GM12878 (cell line): ENCODE measurements at regions not wholly inside any gene's neighbourhood (a gene's known extent, or its start where the extent isn't known, plus 50 kb on each side); places are given as distances from the start of the nearest gene placed in this dataset.

Experiments
- ATAC-seq: fragments of 200-7000 bp; cut with Tn5 transposase; 3 replicates; pipeline ENCODE4 v1.9.1; 2020; ENCODE audit warnings: mild to moderate bottlenecking, moderate library complexity
- BruUV-seq: library from RNA; stranded (reverse); fragments of 400-500 nt; replicated peaks from 2 replicates; lab custom pipeline; 2021; lab: Mats Ljungman, UMichigan
- CTCF ChIA-PET: fragments of 300-600 bp; sonication (Branson Sonifier 250); formaldehyde crosslinking; extraction: SDS; loops from one replicate; lab custom pipeline; 2021; ENCODE audit warnings: inconsistent platforms; lab: Yijun Ruan, JAX
- POLR2A ChIA-PET: fragments of 350-600 bp; formaldehyde crosslinking; extraction: SDS; loops from one replicate; lab custom pipeline; 2021; ENCODE audit warnings: inconsistent platforms; lab: Charles Lee
- RAD21 ChIA-PET: fragments of 300-600 bp; sonication (Branson Sonifier 250); formaldehyde crosslinking; loops from one replicate; lab custom pipeline; 2023; ENCODE audit warnings: antibody characterized with exemption; ENCODE audit not compliant: unreplicated experiment; lab: Charles Lee
- SMC1A ChIA-PET: fragments of 300-600 bp; sonication (Branson Sonifier 250); formaldehyde crosslinking; loops from one replicate; lab custom pipeline; 2023; ENCODE audit not compliant: unreplicated experiment, uncharacterized antibody; lab: Charles Lee
- DNase-seq: peaks from one replicate; pipeline ENCODE4 v3.0.0-alpha.2; 2011; ENCODE audit warnings: low read depth, low spot score
- FAIRE-seq: peaks from 3 replicates; lab custom pipeline; 2011; peaks lifted over from hg19 to GRCh38; lab: Jason Lieb, UNC
- H2AFZ ChIP-seq: 2 replicates; pipeline ENCODE4 v1.6.0; 2011; ENCODE audit warnings: low read depth, low read length, control low read depth; ENCODE audit not compliant: control insufficient read depth
- H3K27ac ChIP-seq: 2 replicates; pipeline ENCODE4 v1.5.1; 2011; ENCODE audit warnings: control low read depth; ENCODE audit not compliant: control insufficient read depth, insufficient read depth
- H3K27me3 ChIP-seq, 2 experiments: replicated peaks in 1 of 2; 2 replicates each; pipeline versions ENCODE4 v1.6.0 to v1.6.1; 2011; ENCODE audit warnings: low read length in 1 of 2; ENCODE audit not compliant: control insufficient read depth in 2 of 2, insufficient read depth in 2 of 2
- H3K36me3 ChIP-seq, 2 experiments: 2 replicates each; pipeline ENCODE4 v1.5.1; 2011; ENCODE audit warnings: low read length in 1 of 2; ENCODE audit not compliant: control insufficient read depth in 2 of 2, insufficient read depth in 2 of 2
- H3K4me1 ChIP-seq: 2 replicates; pipeline ENCODE4 v1.6.1; 2011; ENCODE audit warnings: mild to moderate bottlenecking, low read length, moderate library complexity, mixed read lengths; ENCODE audit not compliant: control insufficient read depth, insufficient read depth
- H3K4me2 ChIP-seq: 2 replicates; pipeline ENCODE4 v1.6.0; 2011; ENCODE audit warnings: control low read depth; ENCODE audit not compliant: control insufficient read depth, insufficient read depth
- H3K4me3 ChIP-seq: fragments of 200-600 bp; sonication (generic); 2 replicates; pipeline ENCODE4 v1.5.1; 2016
- H3K79me2 ChIP-seq: 2 replicates; pipeline ENCODE4 v1.6.0; 2011; ENCODE audit warnings: low read length; ENCODE audit not compliant: control insufficient read depth, insufficient read depth
- H3K9ac ChIP-seq: 2 replicates; pipeline ENCODE4 v1.8.0; 2011; ENCODE audit warnings: low read length, control low read depth, mixed read lengths; ENCODE audit not compliant: control insufficient read depth, insufficient read depth
- H3K9me3 ChIP-seq: replicated peaks from 3 replicates; pipeline ENCODE4 v1.5.1; 2011; ENCODE audit warnings: mild to moderate bottlenecking, low read length; ENCODE audit not compliant: control insufficient read depth, insufficient read depth
- H4K20me1 ChIP-seq: 2 replicates; pipeline ENCODE4 v1.6.0; 2011; ENCODE audit not compliant: control insufficient read depth, insufficient read depth
- CHD1 ChIP-seq: IDR thresholded peaks from 2 replicates; pipeline ENCODE4 v1.6.1; 2012; ENCODE audit warnings: low read depth, low read length, improper control_type of control experiment
- HDAC2 ChIP-seq: fragments of 200-600 bp; sonication (generic); IDR thresholded peaks from 2 replicates; pipeline ENCODE4 v1.6.1; 2017
- IKZF2 ChIP-seq, 2 experiments: fragments of 450-650 bp; IDR thresholded peaks; 2 replicates each; pipeline ENCODE4 v1.6.1; 2017; ENCODE audit warnings: mild to moderate bottlenecking in 2 of 2, moderate library complexity in 2 of 2
- MTA3 ChIP-seq: IDR thresholded peaks from 2 replicates; pipeline ENCODE4 v1.6.1; 2012; ENCODE audit warnings: low read length, inconsistent platforms, borderline replicate concordance
- MYB ChIP-seq: fragments of 150-350 bp; IDR thresholded peaks from 2 replicates; pipeline ENCODE4 v1.6.1; 2014; ENCODE audit warnings: mild to moderate bottlenecking, low read depth, low read length, borderline replicate concordance
- NR2C2 ChIP-seq: IDR thresholded peaks from 2 replicates; pipeline ENCODE4 v1.6.1; 2011; ENCODE audit warnings: borderline replicate concordance, low read depth; ENCODE audit not compliant: control insufficient read depth, insufficient read length
- PAX8 ChIP-seq: fragments of 450-650 bp; IDR thresholded peaks from 2 replicates; pipeline ENCODE4 v1.6.1; 2017; ENCODE audit warnings: mild to moderate bottlenecking, moderate library complexity
- POLR2A ChIP-seq: IDR thresholded peaks from 2 replicates; pipeline ENCODE4 v1.6.1; 2011; ENCODE audit warnings: low read depth, mild to moderate bottlenecking, low read length
- POLR2AphosphoS5 ChIP-seq: IDR thresholded peaks from 2 replicates; pipeline ENCODE4 v1.6.1; 2011; ENCODE audit warnings: mild to moderate bottlenecking, low read length, inconsistent platforms
- RUNX3 ChIP-seq: IDR thresholded peaks from 2 replicates; pipeline ENCODE4 v1.6.1; 2012; ENCODE audit warnings: low read length, inconsistent platforms
- SMC3 ChIP-seq: IDR thresholded peaks from 2 replicates; pipeline ENCODE4 v1.6.1; 2011; ENCODE audit warnings: low read length, improper control_type of control experiment, borderline replicate concordance
- TAF1 ChIP-seq: IDR thresholded peaks from 2 replicates; pipeline ENCODE4 v1.6.1; 2011; ENCODE audit warnings: mild to moderate bottlenecking, low read depth, low read length, borderline replicate concordance
- ZBED1 ChIP-seq: IDR thresholded peaks from 2 replicates; pipeline ENCODE4 v1.6.1; 2016; ENCODE audit warnings: borderline replicate concordance
- WGBS: methylation state at CpG from one replicate; pipeline ENCODE4 v1.1.6; 2016; ENCODE audit warnings: low lambda C conversion rate; ENCODE audit not compliant: insufficient replicate concordance, insufficient coverage; ENCODE audit errors: missing lambda C conversion rate; 5-methylcytosine and 5-hydroxymethylcytosine counted together
- in situ Hi-C: fragments of 300-500 bp; cut with MboI; formaldehyde crosslinking; loops from 9 replicates; pipeline ENCODE4 v1.14.3; 2018; ENCODE audit warnings: mixed read lengths
- intact Hi-C: fragments of 100-400 bp; cut with micrococcal nuclease; formaldehyde crosslinking; loops from one replicate; pipeline ENCODE4 v1.14.2; 2022; ENCODE audit not compliant: unreplicated experiment
- TF ChIP-seq, protein P1 (sequence below): fragments of 450-650 bp; IDR thresholded peaks from 2 replicates; pipeline ENCODE4 v1.6.1; 2017; ENCODE audit warnings: mild to moderate bottlenecking, moderate library complexity
- TF ChIP-seq, protein P2 (sequence below): fragments of 450-650 bp; IDR thresholded peaks from 2 replicates; pipeline ENCODE4 v1.6.1; 2017; ENCODE audit warnings: borderline replicate concordance
- TF ChIP-seq, protein P3 (sequence below): IDR thresholded peaks from 2 replicates; pipeline ENCODE4 v1.6.1; 2011; ENCODE audit warnings: low read depth, mild to moderate bottlenecking, low read length, moderate library complexity, borderline replicate concordance; ENCODE audit errors: extremely low read depth
- TF ChIP-seq, protein P4 (sequence below), 3 experiments: IDR thresholded peaks in 2 of 3; conservative IDR thresholded peaks in 1 of 3; 2 replicates each; pipeline ENCODE4 v1.5.1; 2011; ENCODE audit warnings: low read depth in 3 of 3, low read length in 3 of 3, mild to moderate bottlenecking in 3 of 3, control low read depth in 2 of 3, moderate library complexity in 2 of 3, inconsistent platforms in 1 of 3, mixed read lengths in 1 of 3; ENCODE audit not compliant: control insufficient read depth in 2 of 3, insufficient read depth in 1 of 3; ENCODE audit errors: extremely low read depth in 1 of 3

DNA sequence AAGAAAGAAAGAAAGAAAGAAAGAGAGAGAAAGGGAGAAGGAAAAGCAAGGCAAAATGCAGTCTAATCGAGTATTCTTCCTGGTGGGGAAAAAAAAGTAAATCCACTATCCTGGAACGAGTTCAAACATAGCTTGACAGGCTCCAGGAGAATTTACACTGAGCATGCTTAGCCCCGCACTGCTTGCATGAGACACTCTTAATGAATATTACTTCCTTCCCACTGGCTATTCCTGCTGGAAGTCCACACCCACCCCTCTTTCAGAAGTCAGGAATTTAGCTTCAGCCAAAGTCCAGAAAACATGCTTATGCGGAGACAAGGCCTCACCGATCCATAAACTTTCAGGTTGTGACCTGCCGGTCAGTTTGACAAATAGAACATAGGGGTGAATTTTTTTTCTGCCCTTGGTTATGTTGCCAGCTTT is 251.8 kb upstream of the BLID start:
- WGBS, result 60% methylated on average over 6 of the region's 6 CpGs
- intact Hi-C loops, result no loop called here
- no peaks in the 10 kb centered on the region for H3K79me2 ChIP-seq
- FAIRE-seq (no peak), ATAC-seq (no peak)
- ChIA-PET SMC1A (interaction anchor here (0.7 kb wide), 1 partner anchor 1541 kb away, joined by 3 read pairs; no protein-coding TSS in a partner anchor), RAD21 (no interaction called here), CTCF (no interaction called here)
- H2AFZ ChIP-seq, result no peak overlapping the region
- H3K4me2 ChIP-seq, result no peak overlapping the region
- no peaks in the 10 kb centered on the region for H3K4me1 ChIP-seq
- no TSS peak for BruUV-seq
- no peaks in the 10 kb centered on the region for H3K27me3 ChIP-seq
- no peaks in the 10 kb centered on the region for H3K36me3 ChIP-seq
- in situ Hi-C loops, result no loop called here
- no peaks in the 10 kb centered on the region for H3K9me3 ChIP-seq
- TF ChIP-seq HDAC2 (no peak), NR2C2 (no peak), ZBED1 (no peak), POLR2AphosphoS5 (no peak), TAF1 (no peak), POLR2A (no peak), MTA3 (no peak), MYB (no peak), PAX8 (no peak), RUNX3 (no peak), SMC3 (no peak), CHD1 (no peak), IKZF2 (IDR thresholded peaks at IDR 0.05) (no peak)
- TF ChIP-seq, protein P1, sequence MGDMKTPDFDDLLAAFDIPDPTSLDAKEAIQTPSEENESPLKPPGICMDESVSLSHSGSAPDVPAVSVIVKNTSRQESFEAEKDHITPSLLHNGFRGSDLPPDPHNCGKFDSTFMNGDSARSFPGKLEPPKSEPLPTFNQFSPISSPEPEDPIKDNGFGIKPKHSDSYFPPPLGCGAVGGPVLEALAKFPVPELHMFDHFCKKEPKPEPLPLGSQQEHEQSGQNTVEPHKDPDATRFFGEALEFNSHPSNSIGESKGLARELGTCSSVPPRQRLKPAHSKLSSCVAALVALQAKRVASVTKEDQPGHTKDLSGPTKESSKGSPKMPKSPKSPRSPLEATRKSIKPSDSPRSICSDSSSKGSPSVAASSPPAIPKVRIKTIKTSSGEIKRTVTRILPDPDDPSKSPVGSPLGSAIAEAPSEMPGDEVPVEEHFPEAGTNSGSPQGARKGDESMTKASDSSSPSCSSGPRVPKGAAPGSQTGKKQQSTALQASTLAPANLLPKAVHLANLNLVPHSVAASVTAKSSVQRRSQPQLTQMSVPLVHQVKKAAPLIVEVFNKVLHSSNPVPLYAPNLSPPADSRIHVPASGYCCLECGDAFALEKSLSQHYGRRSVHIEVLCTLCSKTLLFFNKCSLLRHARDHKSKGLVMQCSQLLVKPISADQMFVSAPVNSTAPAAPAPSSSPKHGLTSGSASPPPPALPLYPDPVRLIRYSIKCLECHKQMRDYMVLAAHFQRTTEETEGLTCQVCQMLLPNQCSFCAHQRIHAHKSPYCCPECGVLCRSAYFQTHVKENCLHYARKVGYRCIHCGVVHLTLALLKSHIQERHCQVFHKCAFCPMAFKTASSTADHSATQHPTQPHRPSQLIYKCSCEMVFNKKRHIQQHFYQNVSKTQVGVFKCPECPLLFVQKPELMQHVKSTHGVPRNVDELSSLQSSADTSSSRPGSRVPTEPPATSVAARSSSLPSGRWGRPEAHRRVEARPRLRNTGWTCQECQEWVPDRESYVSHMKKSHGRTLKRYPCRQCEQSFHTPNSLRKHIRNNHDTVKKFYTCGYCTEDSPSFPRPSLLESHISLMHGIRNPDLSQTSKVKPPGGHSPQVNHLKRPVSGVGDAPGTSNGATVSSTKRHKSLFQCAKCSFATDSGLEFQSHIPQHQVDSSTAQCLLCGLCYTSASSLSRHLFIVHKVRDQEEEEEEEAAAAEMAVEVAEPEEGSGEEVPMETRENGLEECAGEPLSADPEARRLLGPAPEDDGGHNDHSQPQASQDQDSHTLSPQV, result no peak
- TF ChIP-seq, protein P2, sequence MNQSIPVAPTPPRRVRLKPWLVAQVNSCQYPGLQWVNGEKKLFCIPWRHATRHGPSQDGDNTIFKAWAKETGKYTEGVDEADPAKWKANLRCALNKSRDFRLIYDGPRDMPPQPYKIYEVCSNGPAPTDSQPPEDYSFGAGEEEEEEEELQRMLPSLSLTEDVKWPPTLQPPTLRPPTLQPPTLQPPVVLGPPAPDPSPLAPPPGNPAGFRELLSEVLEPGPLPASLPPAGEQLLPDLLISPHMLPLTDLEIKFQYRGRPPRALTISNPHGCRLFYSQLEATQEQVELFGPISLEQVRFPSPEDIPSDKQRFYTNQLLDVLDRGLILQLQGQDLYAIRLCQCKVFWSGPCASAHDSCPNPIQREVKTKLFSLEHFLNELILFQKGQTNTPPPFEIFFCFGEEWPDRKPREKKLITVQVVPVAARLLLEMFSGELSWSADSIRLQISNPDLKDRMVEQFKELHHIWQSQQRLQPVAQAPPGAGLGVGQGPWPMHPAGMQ, result no peak
- TF ChIP-seq, protein P3, sequence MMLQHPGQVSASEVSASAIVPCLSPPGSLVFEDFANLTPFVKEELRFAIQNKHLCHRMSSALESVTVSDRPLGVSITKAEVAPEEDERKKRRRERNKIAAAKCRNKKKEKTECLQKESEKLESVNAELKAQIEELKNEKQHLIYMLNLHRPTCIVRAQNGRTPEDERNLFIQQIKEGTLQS, result no peak
- TF ChIP-seq, protein P4, sequence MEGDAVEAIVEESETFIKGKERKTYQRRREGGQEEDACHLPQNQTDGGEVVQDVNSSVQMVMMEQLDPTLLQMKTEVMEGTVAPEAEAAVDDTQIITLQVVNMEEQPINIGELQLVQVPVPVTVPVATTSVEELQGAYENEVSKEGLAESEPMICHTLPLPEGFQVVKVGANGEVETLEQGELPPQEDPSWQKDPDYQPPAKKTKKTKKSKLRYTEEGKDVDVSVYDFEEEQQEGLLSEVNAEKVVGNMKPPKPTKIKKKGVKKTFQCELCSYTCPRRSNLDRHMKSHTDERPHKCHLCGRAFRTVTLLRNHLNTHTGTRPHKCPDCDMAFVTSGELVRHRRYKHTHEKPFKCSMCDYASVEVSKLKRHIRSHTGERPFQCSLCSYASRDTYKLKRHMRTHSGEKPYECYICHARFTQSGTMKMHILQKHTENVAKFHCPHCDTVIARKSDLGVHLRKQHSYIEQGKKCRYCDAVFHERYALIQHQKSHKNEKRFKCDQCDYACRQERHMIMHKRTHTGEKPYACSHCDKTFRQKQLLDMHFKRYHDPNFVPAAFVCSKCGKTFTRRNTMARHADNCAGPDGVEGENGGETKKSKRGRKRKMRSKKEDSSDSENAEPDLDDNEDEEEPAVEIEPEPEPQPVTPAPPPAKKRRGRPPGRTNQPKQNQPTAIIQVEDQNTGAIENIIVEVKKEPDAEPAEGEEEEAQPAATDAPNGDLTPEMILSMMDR (IDR thresholded peaks at IDR 0.05 in 2 of 3, conservative IDR thresholded peaks at IDR 0.05 in 1 of 3; ENCODE audit: control insufficient read depth in 2 of 3, extremely low read depth in 1 of 3, insufficient read depth in 1 of 3, low read depth in 3 of 3, low read length in 3 of 3), result no peak
- TF ChIP-seq, all 136 proteins: peak for 0
- Histone ChIP-seq H3K27ac (no peak overlapping the region), H3K9ac (no peak overlapping the region), H4K20me1 (no peaks in the 10 kb centered on the region), H3K4me3 (no peak overlapping the region)
- DNase-seq, result no peak
- POLR2A ChIA-PET, result no interaction called here
